NCI-H524 (cell line): ENCODE measurements at regions not wholly inside any gene's neighbourhood (a gene's known extent, or its start where the extent isn't known, plus 50 kb on each side); places are given as distances from the start of the nearest gene placed in this dataset.
A peak's percentile ranks its signal among the peaks of the same experiment; 100 is the strongest.
"Not testable (repeated sequence)": the region's sequence is repeated elsewhere in the genome, so short reads cannot be mapped to it uniquely, and the experiment has no call there.

Source experiments
- DNase-seq, 2 experiments: peaks; one replicate each; lab custom pipeline; 2025; lab: John Stamatoyannopoulos, UW

GRCh38 chr1:149635290-149635899, 51.7 kb downstream of the PPIAL4C start:
- DNase-seq: not testable (repeated sequence)

- DNase-seq: peak; percentile 86 to 90
These were observed 52.9 kb downstream of the PPIAL4C start for GRCh38 chr1:149636286-149637122.

- DNase-seq: not testable (repeated sequence)
These were observed 54.8 kb downstream of the PPIAL4C start for GRCh38 chr1:149638481-149638880.

- DNase-seq: not testable (repeated sequence)
These were observed 55.4 kb downstream of the PPIAL4C start for GRCh38 chr1:149638901-149639658.

GRCh38 chr1:149641179-149641578, 57.5 kb downstream of the PPIAL4C start:
- not testable (repeated sequence) for DNase-seq

- not testable (repeated sequence) for DNase-seq
These were observed 61.2 kb downstream of the PPIAL4C start for GRCh38 chr1:149644818-149645217.

- DNase-seq: not testable (repeated sequence)
These were observed 62.8 kb downstream of the PPIAL4C start for GRCh38 chr1:149646360-149647017.

GRCh38 chr1:149647018-149647373, 63.3 kb downstream of the PPIAL4C start:
- not testable (repeated sequence) for DNase-seq

- DNase-seq: not testable (repeated sequence)
These were observed 74.1 kb downstream of the PPIAL4C start for GRCh38 chr1:149657750-149658149.

- DNase-seq: not testable (repeated sequence)
These were observed 74.5 kb downstream of the PPIAL4C start for GRCh38 chr1:149658175-149658574.

- not testable (repeated sequence) for DNase-seq
These were observed 81.0 kb downstream of the PPIAL4C start for GRCh38 chr1:149664624-149665023.

GRCh38 chr1:149665033-149665432, 81.4 kb downstream of the PPIAL4C start:
- DNase-seq: not testable (repeated sequence)

GRCh38 chr1:149665528-149665927, 81.9 kb downstream of the PPIAL4C start:
- DNase-seq: not testable (repeated sequence)

GRCh38 chr1:149673231-149673909, 89.7 kb downstream of the PPIAL4C start:
- DNase-seq: not testable (repeated sequence)

- DNase-seq: not testable (repeated sequence)
These were observed 91.3 kb downstream of the PPIAL4C start for GRCh38 chr1:149674921-149675320.

GRCh38 chr1:149677359-149677758, 93.7 kb downstream of the PPIAL4C start:
- not testable (repeated sequence) for DNase-seq

- DNase-seq: not testable (repeated sequence)
These were observed 95.8 kb upstream of the FCGR1A start for GRCh38 chr1:149686593-149687238.

GRCh38 chr1:149691399-149691798, 91.1 kb upstream of the FCGR1A start:
- DNase-seq: not testable (repeated sequence)

GRCh38 chr1:149692804-149693539, 89.5 kb upstream of the FCGR1A start:
- DNase-seq: not testable (repeated sequence)

GRCh38 chr1:149695066-149695465, 87.4 kb upstream of the FCGR1A start:
- DNase-seq: not testable (repeated sequence)
